GM12878 (cell line): ENCODE measurements at regions not wholly inside any gene's neighbourhood (a gene's known extent, or its start where the extent isn't known, plus 50 kb on each side); places are given as distances from the start of the nearest gene placed in this dataset.

Source experiments
- ATAC-seq: fragments of 200-7000 bp; cut with Tn5 transposase; 3 replicates; pipeline ENCODE4 v1.9.1; 2020; ENCODE audit warnings: mild to moderate bottlenecking, moderate library complexity
- BruUV-seq: library from RNA; stranded (reverse); fragments of 400-500 nt; replicated peaks from 2 replicates; lab custom pipeline; 2021; lab: Mats Ljungman, UMichigan
- CTCF ChIA-PET: fragments of 300-600 bp; sonication (Branson Sonifier 250); formaldehyde crosslinking; extraction: SDS; loops from one replicate; lab custom pipeline; 2021; ENCODE audit warnings: inconsistent platforms; lab: Yijun Ruan, JAX
- POLR2A ChIA-PET: fragments of 350-600 bp; formaldehyde crosslinking; extraction: SDS; loops from one replicate; lab custom pipeline; 2021; ENCODE audit warnings: inconsistent platforms; lab: Charles Lee
- RAD21 ChIA-PET: fragments of 300-600 bp; sonication (Branson Sonifier 250); formaldehyde crosslinking; loops from one replicate; lab custom pipeline; 2023; ENCODE audit warnings: antibody characterized with exemption; ENCODE audit not compliant: unreplicated experiment; lab: Charles Lee
- SMC1A ChIA-PET: fragments of 300-600 bp; sonication (Branson Sonifier 250); formaldehyde crosslinking; loops from one replicate; lab custom pipeline; 2023; ENCODE audit not compliant: unreplicated experiment, uncharacterized antibody; lab: Charles Lee
- DNase-seq: peaks from one replicate; pipeline ENCODE4 v3.0.0-alpha.2; 2011; ENCODE audit warnings: low read depth, low spot score
- FAIRE-seq: peaks from 3 replicates; lab custom pipeline; 2011; peaks lifted over from hg19 to GRCh38; lab: Jason Lieb, UNC
- H2AFZ ChIP-seq: 2 replicates; pipeline ENCODE4 v1.6.0; 2011; ENCODE audit warnings: low read depth, low read length, control low read depth; ENCODE audit not compliant: control insufficient read depth
- H3K27ac ChIP-seq: 2 replicates; pipeline ENCODE4 v1.5.1; 2011; ENCODE audit warnings: control low read depth; ENCODE audit not compliant: control insufficient read depth, insufficient read depth
- H3K27me3 ChIP-seq, 2 experiments: replicated peaks in 1 of 2; 2 replicates each; pipeline versions ENCODE4 v1.6.0 to v1.6.1; 2011; ENCODE audit warnings: low read length in 1 of 2; ENCODE audit not compliant: control insufficient read depth in 2 of 2, insufficient read depth in 2 of 2
- H3K36me3 ChIP-seq, 2 experiments: 2 replicates each; pipeline ENCODE4 v1.5.1; 2011; ENCODE audit warnings: low read length in 1 of 2; ENCODE audit not compliant: control insufficient read depth in 2 of 2, insufficient read depth in 2 of 2
- H3K4me1 ChIP-seq: 2 replicates; pipeline ENCODE4 v1.6.1; 2011; ENCODE audit warnings: mild to moderate bottlenecking, low read length, moderate library complexity, mixed read lengths; ENCODE audit not compliant: control insufficient read depth, insufficient read depth
- H3K4me2 ChIP-seq: 2 replicates; pipeline ENCODE4 v1.6.0; 2011; ENCODE audit warnings: control low read depth; ENCODE audit not compliant: control insufficient read depth, insufficient read depth
- H3K4me3 ChIP-seq: fragments of 200-600 bp; sonication (generic); 2 replicates; pipeline ENCODE4 v1.5.1; 2016
- H3K79me2 ChIP-seq: 2 replicates; pipeline ENCODE4 v1.6.0; 2011; ENCODE audit warnings: low read length; ENCODE audit not compliant: control insufficient read depth, insufficient read depth
- H3K9ac ChIP-seq: 2 replicates; pipeline ENCODE4 v1.8.0; 2011; ENCODE audit warnings: low read length, control low read depth, mixed read lengths; ENCODE audit not compliant: control insufficient read depth, insufficient read depth
- H3K9me3 ChIP-seq: replicated peaks from 3 replicates; pipeline ENCODE4 v1.5.1; 2011; ENCODE audit warnings: mild to moderate bottlenecking, low read length; ENCODE audit not compliant: control insufficient read depth, insufficient read depth
- H4K20me1 ChIP-seq: 2 replicates; pipeline ENCODE4 v1.6.0; 2011; ENCODE audit not compliant: control insufficient read depth, insufficient read depth
- BCL11A ChIP-seq: IDR thresholded peaks from 2 replicates; pipeline ENCODE4 v1.6.1; 2011; ENCODE audit warnings: low read depth, low read length
- GATAD2B ChIP-seq: fragments of 450-650 bp; conservative IDR thresholded peaks from 2 replicates; pipeline ENCODE4 v1.6.1; 2017; ENCODE audit warnings: low read depth, mild to moderate bottlenecking, moderate library complexity
- IKZF2 ChIP-seq, 2 experiments: fragments of 450-650 bp; IDR thresholded peaks; 2 replicates each; pipeline ENCODE4 v1.6.1; 2017; ENCODE audit warnings: mild to moderate bottlenecking in 2 of 2, moderate library complexity in 2 of 2
- NR2F1 ChIP-seq: fragments of 450-650 bp; conservative IDR thresholded peaks from 2 replicates; pipeline ENCODE4 v1.6.1; 2017; ENCODE audit warnings: mild to moderate bottlenecking
- RAD51 ChIP-seq: fragments of 450-650 bp; IDR thresholded peaks from 2 replicates; pipeline ENCODE4 v1.6.1; 2016; ENCODE audit warnings: moderate library complexity, mild to moderate bottlenecking, inconsistent platforms
- SIN3A ChIP-seq: IDR thresholded peaks from 2 replicates; pipeline ENCODE4 v1.6.1; 2012; ENCODE audit warnings: low read depth, low read length, improper control_type of control experiment
- ZNF24 ChIP-seq: fragments of 450-650 bp; IDR thresholded peaks from 2 replicates; pipeline ENCODE4 v1.6.1; 2017; ENCODE audit warnings: antibody characterized with exemption, mild to moderate bottlenecking
- WGBS: methylation state at CpG from one replicate; pipeline ENCODE4 v1.1.6; 2016; ENCODE audit warnings: low lambda C conversion rate; ENCODE audit not compliant: insufficient replicate concordance, insufficient coverage; ENCODE audit errors: missing lambda C conversion rate; 5-methylcytosine and 5-hydroxymethylcytosine counted together
- in situ Hi-C: fragments of 300-500 bp; cut with MboI; formaldehyde crosslinking; loops from 9 replicates; pipeline ENCODE4 v1.14.3; 2018; ENCODE audit warnings: mixed read lengths
- intact Hi-C: fragments of 100-400 bp; cut with micrococcal nuclease; formaldehyde crosslinking; loops from one replicate; pipeline ENCODE4 v1.14.2; 2022; ENCODE audit not compliant: unreplicated experiment

DNA sequence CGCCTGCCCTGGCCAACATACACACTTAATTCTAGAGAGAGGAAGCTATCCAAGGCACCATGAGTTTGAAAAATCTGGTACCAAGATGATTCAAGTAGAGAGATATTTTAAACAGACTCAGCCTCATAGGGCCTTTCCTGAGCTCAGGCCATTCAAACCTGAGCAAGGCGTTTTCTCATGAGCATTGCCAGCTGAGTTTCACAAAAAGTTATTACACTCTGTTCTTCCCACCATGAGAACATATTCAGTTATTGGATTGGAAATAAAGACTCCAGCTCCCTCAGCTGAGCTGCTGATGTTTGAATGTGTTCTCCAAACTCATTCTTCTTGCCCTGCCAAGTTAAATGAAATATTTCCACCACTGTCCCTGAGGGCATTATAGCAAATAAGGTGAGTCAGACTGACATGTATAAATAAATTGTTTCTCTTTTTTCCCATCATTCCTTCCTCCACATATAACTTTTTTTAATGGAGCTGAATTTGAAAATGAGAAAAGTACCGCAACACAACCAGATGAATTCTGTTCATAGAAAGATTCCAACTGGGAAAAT is 429.6 kb downstream of the RAB28 start:
- H3K27me3 ChIP-seq: no peaks in the 10 kb centered on the region
- H3K4me1 ChIP-seq: no peaks in the 10 kb centered on the region
- no peak overlapping the region for H3K27ac ChIP-seq
- SMC1A ChIA-PET: interaction anchor here (0.9 kb wide), 1 partner anchor 12 kb away, joined by 3 read pairs; no protein-coding TSS in a partner anchor
- H3K4me3 ChIP-seq: no peak overlapping the region
- DNase-seq (no peak), FAIRE-seq (no peak), ATAC-seq (no peak)
- in situ Hi-C loops (no loop called here), intact Hi-C loops (no loop called here)
- POLR2A ChIA-PET: no interaction called here
- no peaks in the 10 kb centered on the region for H4K20me1 ChIP-seq
- no peak overlapping the region for H3K9ac ChIP-seq
- TF ChIP-seq NR2F1 (no peak), GATAD2B (no peak), ZNF24 (no peak), BCL11A (no peak), SIN3A (no peak)
- no peaks in the 10 kb centered on the region for H3K36me3 ChIP-seq
- H3K4me2 ChIP-seq: no peak overlapping the region
- no TSS peak for BruUV-seq
- CTCF ChIA-PET: interaction anchor here (0.9 kb wide), 1 partner anchor 16 kb away, joined by 3 read pairs; no protein-coding TSS in a partner anchor
- H3K9me3 ChIP-seq: no peaks in the 10 kb centered on the region
- H3K79me2 ChIP-seq: no peaks in the 10 kb centered on the region
- RAD21 ChIA-PET: no interaction called here
- no peak overlapping the region for H2AFZ ChIP-seq
- 30% methylated on average over 3 of the region's 3 CpGs for WGBS

DNA sequence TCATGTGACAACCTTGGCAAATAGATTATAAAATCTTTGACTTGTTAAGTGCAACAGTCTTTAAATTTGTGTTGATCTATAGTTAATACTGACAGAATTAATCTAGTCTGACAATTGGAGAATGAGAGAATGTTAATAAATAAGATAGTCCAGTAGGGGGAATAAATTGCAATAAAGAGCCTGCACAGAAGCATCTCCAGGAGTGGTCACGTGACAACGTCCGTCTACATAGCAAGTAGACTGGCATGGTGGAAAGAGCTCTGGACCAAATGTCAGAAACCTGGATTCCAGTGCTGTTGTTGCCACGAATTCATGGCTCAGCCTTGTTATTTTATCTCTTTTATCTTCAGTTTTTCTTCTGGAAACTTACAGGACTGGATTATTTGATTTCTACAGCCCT is 436.5 kb downstream of the RAB28 start:
- DNase-seq (no peak), FAIRE-seq (no peak), ATAC-seq (no peak)
- Histone ChIP-seq H3K79me2 (no peaks in the 10 kb centered on the region), H3K4me3 (no peak overlapping the region), H4K20me1 (no peaks in the 10 kb centered on the region), H3K4me1 (no peaks in the 10 kb centered on the region), H3K36me3 (no peaks in the 10 kb centered on the region), H3K27ac (no peak overlapping the region), H3K9ac (no peak overlapping the region), H3K4me2 (no peak overlapping the region), H3K27me3 (no peaks in the 10 kb centered on the region), H3K9me3 (no peaks in the 10 kb centered on the region), H2AFZ (no peak overlapping the region)
- intact Hi-C loops (no loop called here), in situ Hi-C loops (no loop called here)
- TF ChIP-seq IKZF2 (IDR thresholded peaks at IDR 0.05) (no peak), RAD51 (peak; percentile 25; the same call in 1 of the 2 replicates)
- ChIA-PET POLR2A (no interaction called here), RAD21 (no interaction called here), SMC1A (no interaction called here), CTCF (no interaction called here)
- WGBS: 21% methylated on average over 4 of the region's 4 CpGs
- no TSS peak for BruUV-seq
